ENCODE measurements at regions not wholly inside any gene's neighbourhood (a gene's known extent, or its start where the extent isn't known, plus 50 kb on each side); places are given as distances from the start of the nearest gene placed in this dataset.
"Not testable (repeated sequence)": the region's sequence is repeated elsewhere in the genome, so short reads cannot be mapped to it uniquely, and the experiment has no call there.

- DNase-seq: no peak
These were observed 202.7 kb upstream of the PRSS58 start for GRCh38 chr7:142460402-142461117.

GRCh38 chr7:142459551-142459963 lies 201.7 kb upstream of the PRSS58 start:
- DNase-seq: no peak

GRCh38 chr7:142457146-142457703 lies 199.4 kb upstream of the PRSS58 start:
- no peak for DNase-seq

GRCh38 chr7:142455392-142455791 lies 197.5 kb upstream of the PRSS58 start:
- DNase-seq: no peak

GRCh38 chr7:142454862-142455261 lies 197.0 kb upstream of the PRSS58 start:
- no peak for DNase-seq

- no peak for DNase-seq
These were observed 194.9 kb upstream of the PRSS58 start for GRCh38 chr7:142452791-142453190.

- DNase-seq: no peak
These were observed 194.0 kb upstream of the PRSS58 start for GRCh38 chr7:142451817-142452216.

- no peak for DNase-seq
These were observed 193.4 kb upstream of the PRSS58 start for GRCh38 chr7:142451296-142451695.

- no peak for DNase-seq
These were observed 192.8 kb upstream of the PRSS58 start for GRCh38 chr7:142450695-142451094.

GRCh38 chr7:142450206-142450605 lies 192.3 kb upstream of the PRSS58 start:
- no peak for DNase-seq

GRCh38 chr7:142448857-142449256 lies 191.0 kb upstream of the PRSS58 start:
- DNase-seq: not testable (repeated sequence)

- no peak for DNase-seq
These were observed 189.9 kb upstream of the PRSS58 start for GRCh38 chr7:142447762-142448161.

- DNase-seq: no peak
These were observed 187.3 kb upstream of the PRSS58 start for GRCh38 chr7:142445019-142445686.

GRCh38 chr7:142443216-142444010 lies 185.6 kb upstream of the PRSS58 start:
- DNase-seq: no peak

- DNase-seq: no peak
These were observed 184.5 kb upstream of the PRSS58 start for GRCh38 chr7:142442396-142442795.

- DNase-seq: no peak
These were observed 183.1 kb upstream of the PRSS58 start for GRCh38 chr7:142440906-142441411.

- DNase-seq: no peak
These were observed 182.5 kb upstream of the PRSS58 start for GRCh38 chr7:142440219-142440905.

GRCh38 chr7:142439739-142440138 lies 181.9 kb upstream of the PRSS58 start:
- no peak for DNase-seq

- no peak for DNase-seq
These were observed 181.2 kb upstream of the PRSS58 start for GRCh38 chr7:142438923-142439515.

- no peak for DNase-seq
These were observed 180.5 kb upstream of the PRSS58 start for GRCh38 chr7:142438235-142438922.

- no peak for DNase-seq
These were observed 179.9 kb upstream of the PRSS58 start for GRCh38 chr7:142437741-142438140.

- DNase-seq: no peak
These were observed 178.7 kb upstream of the PRSS58 start for GRCh38 chr7:142436601-142437000.
